ENCODE measurements at regions not wholly inside any gene's neighbourhood (a gene's known extent, or its start where the extent isn't known, plus 50 kb on each side); places are given as distances from the start of the nearest gene placed in this dataset.

- no peaks in the 10 kb centered on the region for H3K36me3 ChIP-seq (ENCODE audit: control insufficient read depth, low read length)
- H3K9me3 ChIP-seq (ENCODE audit: control insufficient read depth, insufficient read depth, low read length) = no peaks in the 10 kb centered on the region
- H4K20me1 ChIP-seq (ENCODE audit: control insufficient read depth, insufficient read depth, low read depth, low read length) = no peaks in the 10 kb centered on the region
- H3K27ac ChIP-seq (ENCODE audit: low read depth, low read length) = no peak overlapping the region
- no peaks in the 10 kb centered on the region for H3K9me2 ChIP-seq (replicated peaks; ENCODE audit: control insufficient read depth, low read length)
- H3K4me1 ChIP-seq (ENCODE audit: control insufficient read depth, low read length) = no peaks in the 10 kb centered on the region
- no peak overlapping the region for H3K4me2 ChIP-seq (ENCODE audit: low read length)
- H3F3A ChIP-seq (ENCODE audit: control insufficient read depth, insufficient read depth) = no peaks in the 10 kb centered on the region
- no peak overlapping the region for H3K4me3 ChIP-seq (ENCODE audit: low read length)
- H3K79me2 ChIP-seq (ENCODE audit: control insufficient read depth, low read length) = no peaks in the 10 kb centered on the region
- TF ChIP-seq EZH2phosphoT487 (IDR thresholded peaks at IDR 0.05; ENCODE audit: borderline replicate concordance, low read length) = no peak
- TF ChIP-seq, protein P1, sequence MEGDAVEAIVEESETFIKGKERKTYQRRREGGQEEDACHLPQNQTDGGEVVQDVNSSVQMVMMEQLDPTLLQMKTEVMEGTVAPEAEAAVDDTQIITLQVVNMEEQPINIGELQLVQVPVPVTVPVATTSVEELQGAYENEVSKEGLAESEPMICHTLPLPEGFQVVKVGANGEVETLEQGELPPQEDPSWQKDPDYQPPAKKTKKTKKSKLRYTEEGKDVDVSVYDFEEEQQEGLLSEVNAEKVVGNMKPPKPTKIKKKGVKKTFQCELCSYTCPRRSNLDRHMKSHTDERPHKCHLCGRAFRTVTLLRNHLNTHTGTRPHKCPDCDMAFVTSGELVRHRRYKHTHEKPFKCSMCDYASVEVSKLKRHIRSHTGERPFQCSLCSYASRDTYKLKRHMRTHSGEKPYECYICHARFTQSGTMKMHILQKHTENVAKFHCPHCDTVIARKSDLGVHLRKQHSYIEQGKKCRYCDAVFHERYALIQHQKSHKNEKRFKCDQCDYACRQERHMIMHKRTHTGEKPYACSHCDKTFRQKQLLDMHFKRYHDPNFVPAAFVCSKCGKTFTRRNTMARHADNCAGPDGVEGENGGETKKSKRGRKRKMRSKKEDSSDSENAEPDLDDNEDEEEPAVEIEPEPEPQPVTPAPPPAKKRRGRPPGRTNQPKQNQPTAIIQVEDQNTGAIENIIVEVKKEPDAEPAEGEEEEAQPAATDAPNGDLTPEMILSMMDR (IDR thresholded peaks at IDR 0.05; ENCODE audit: low read depth, low read length, poor library complexity, severe bottlenecking) = no peak
- H3K27me3 ChIP-seq (ENCODE audit: control insufficient read depth, low read length) = no peaks in the 10 kb centered on the region
Observed at GRCh38 chr16:64532117-64532516, 589.7 kb downstream of the CDH11 start.

GRCh38 chr16:64531401-64531800 is 590.5 kb downstream of the CDH11 start:
- Histone ChIP-seq H3K9me3 (ENCODE audit: control insufficient read depth, insufficient read depth, low read length) (no peaks in the 10 kb centered on the region), H3K27ac (ENCODE audit: low read depth, low read length) (no peak overlapping the region), H4K20me1 (ENCODE audit: control insufficient read depth, insufficient read depth, low read depth, low read length) (no peaks in the 10 kb centered on the region), H3K4me2 (ENCODE audit: low read length) (no peak overlapping the region), H3K9me2 (replicated peaks; ENCODE audit: control insufficient read depth, low read length) (no peaks in the 10 kb centered on the region), H3K27me3 (ENCODE audit: control insufficient read depth, low read length) (no peaks in the 10 kb centered on the region), H3K4me3 (ENCODE audit: low read length) (no peak overlapping the region), H3F3A (ENCODE audit: control insufficient read depth, insufficient read depth) (no peaks in the 10 kb centered on the region), H3K36me3 (ENCODE audit: control insufficient read depth, low read length) (no peaks in the 10 kb centered on the region), H3K79me2 (ENCODE audit: control insufficient read depth, low read length) (no peaks in the 10 kb centered on the region), H3K4me1 (ENCODE audit: control insufficient read depth, low read length) (no peaks in the 10 kb centered on the region)
- TF ChIP-seq EZH2phosphoT487 (IDR thresholded peaks at IDR 0.05; ENCODE audit: borderline replicate concordance, low read length) = no peak
- TF ChIP-seq, protein P1 (IDR thresholded peaks at IDR 0.05; ENCODE audit: low read depth, low read length, poor library complexity, severe bottlenecking) = no peak

GRCh38 chr16:64522548-64522947 is 599.3 kb downstream of the CDH11 start:
- H3K36me3 ChIP-seq (ENCODE audit: control insufficient read depth, low read length) = no peaks in the 10 kb centered on the region
- no peaks in the 10 kb centered on the region for H3K9me2 ChIP-seq (replicated peaks; ENCODE audit: control insufficient read depth, low read length)
- no peaks in the 10 kb centered on the region for H3K4me1 ChIP-seq (ENCODE audit: control insufficient read depth, low read length)
- H3K4me2 ChIP-seq (ENCODE audit: low read length) = no peak overlapping the region
- H3K27me3 ChIP-seq (ENCODE audit: control insufficient read depth, low read length) = no peaks in the 10 kb centered on the region
- H3K79me2 ChIP-seq (ENCODE audit: control insufficient read depth, low read length) = no peaks in the 10 kb centered on the region
- no peak overlapping the region for H3K27ac ChIP-seq (ENCODE audit: low read depth, low read length)
- no peaks in the 10 kb centered on the region for H3K9me3 ChIP-seq (ENCODE audit: control insufficient read depth, insufficient read depth, low read length)
- TF ChIP-seq, protein P1 (IDR thresholded peaks at IDR 0.05; ENCODE audit: low read depth, low read length, poor library complexity, severe bottlenecking) = no peak
- TF ChIP-seq EZH2phosphoT487 (IDR thresholded peaks at IDR 0.05; ENCODE audit: borderline replicate concordance, low read length) = no peak
- H4K20me1 ChIP-seq (ENCODE audit: control insufficient read depth, insufficient read depth, low read depth, low read length) = no peaks in the 10 kb centered on the region
- no peaks in the 10 kb centered on the region for H3F3A ChIP-seq (ENCODE audit: control insufficient read depth, insufficient read depth)
- no peak overlapping the region for H3K4me3 ChIP-seq (ENCODE audit: low read length)

- no peak overlapping the region for H3K27ac ChIP-seq (ENCODE audit: low read depth, low read length)
- no peak for TF ChIP-seq EZH2phosphoT487 (IDR thresholded peaks at IDR 0.05; ENCODE audit: borderline replicate concordance, low read length)
- TF ChIP-seq, protein P1 (IDR thresholded peaks at IDR 0.05; ENCODE audit: low read depth, low read length, poor library complexity, severe bottlenecking) = no peak
- no peak overlapping the region for H3K4me3 ChIP-seq (ENCODE audit: low read length)
- no peaks in the 10 kb centered on the region for H3K79me2 ChIP-seq (ENCODE audit: control insufficient read depth, low read length)
- no peaks in the 10 kb centered on the region for H4K20me1 ChIP-seq (ENCODE audit: control insufficient read depth, insufficient read depth, low read depth, low read length)
- H3K9me3 ChIP-seq (ENCODE audit: control insufficient read depth, insufficient read depth, low read length) = peaks cover 3% of the 10 kb centered on the region; the same call in 1 of the 2 replicates
- H3K4me1 ChIP-seq (ENCODE audit: control insufficient read depth, low read length) = no peaks in the 10 kb centered on the region
- H3K4me2 ChIP-seq (ENCODE audit: low read length) = no peak overlapping the region
- H3K27me3 ChIP-seq (ENCODE audit: control insufficient read depth, low read length) = no peaks in the 10 kb centered on the region
- no peaks in the 10 kb centered on the region for H3K9me2 ChIP-seq (replicated peaks; ENCODE audit: control insufficient read depth, low read length)
- H3F3A ChIP-seq (ENCODE audit: control insufficient read depth, insufficient read depth) = no peaks in the 10 kb centered on the region
- H3K36me3 ChIP-seq (ENCODE audit: control insufficient read depth, low read length) = no peaks in the 10 kb centered on the region
Observed at GRCh38 chr16:64513871-64514270, 608.0 kb downstream of the CDH11 start.

Measured in DOHH2 (cell line).